Hematopoietic multipotent progenitor cell treated with erythropoietin and hydrocortisone succinate and interleukin-3 and kit ligand, for 15 days (in vitro differentiated cells): ENCODE measurements at regions not wholly inside any gene's neighbourhood (a gene's known extent, or its start where the extent isn't known, plus 50 kb on each side); places are given as distances from the start of the nearest gene placed in this dataset.

Experiments used
- DNase-seq: peaks from one replicate; pipeline ENCODE4 v3.0.0-alpha.2; 2015; ENCODE audit warnings: low spot score

DNA sequence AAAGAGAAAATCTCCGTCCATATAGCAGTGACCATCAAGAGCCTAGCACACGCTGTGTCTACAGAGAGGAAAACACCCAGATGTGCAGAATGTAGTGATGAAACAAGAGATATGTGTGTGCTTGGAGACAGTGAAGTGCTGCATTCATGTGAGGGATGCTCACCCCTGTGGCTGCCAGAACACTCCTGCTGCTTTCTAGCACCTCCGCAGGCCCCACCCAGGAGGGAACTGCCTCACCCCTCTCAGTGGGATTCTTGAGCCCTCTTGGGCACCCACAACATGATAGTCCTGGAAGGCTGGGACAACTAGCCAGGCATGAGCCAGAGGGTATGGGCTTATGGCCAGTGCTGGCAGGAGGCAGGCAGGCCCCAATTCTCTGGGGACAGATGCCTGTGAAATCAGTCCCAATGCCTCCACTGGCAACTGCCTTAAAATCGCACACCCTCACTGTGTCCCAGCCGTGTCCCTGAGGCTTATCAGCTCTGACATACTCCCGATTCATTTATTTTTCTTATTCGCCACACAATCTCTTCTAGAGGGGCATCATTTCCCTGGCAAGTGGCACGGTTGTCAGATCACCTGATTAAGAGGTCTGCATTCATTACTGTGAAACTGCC lies 73.2 kb upstream of the FSTL4 start:
- DNase-seq: no peak

GRCh38 chr5:133683646-133684596 lies 71.6 kb upstream of the FSTL4 start:
- no peak for DNase-seq

DNA sequence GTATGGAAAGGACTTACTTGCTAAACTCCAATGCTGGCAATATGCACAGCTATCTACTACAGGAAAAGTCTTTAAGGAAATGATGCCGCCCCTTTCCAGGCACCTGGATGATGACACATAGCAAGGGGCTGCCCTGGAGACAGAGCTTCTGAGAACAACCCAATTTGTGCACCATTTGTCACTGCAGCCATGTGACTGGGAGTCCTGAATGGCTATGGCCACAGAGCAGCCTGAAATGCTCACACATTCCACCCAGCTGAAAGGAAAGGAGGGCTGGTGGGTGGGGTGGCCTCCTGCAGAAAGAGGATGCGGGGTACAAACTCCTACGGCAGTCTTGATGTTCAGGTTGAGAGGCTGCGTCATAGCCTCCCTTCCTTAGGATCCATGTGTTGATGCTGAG lies 70.1 kb upstream of the FSTL4 start:
- no peak for DNase-seq

DNA sequence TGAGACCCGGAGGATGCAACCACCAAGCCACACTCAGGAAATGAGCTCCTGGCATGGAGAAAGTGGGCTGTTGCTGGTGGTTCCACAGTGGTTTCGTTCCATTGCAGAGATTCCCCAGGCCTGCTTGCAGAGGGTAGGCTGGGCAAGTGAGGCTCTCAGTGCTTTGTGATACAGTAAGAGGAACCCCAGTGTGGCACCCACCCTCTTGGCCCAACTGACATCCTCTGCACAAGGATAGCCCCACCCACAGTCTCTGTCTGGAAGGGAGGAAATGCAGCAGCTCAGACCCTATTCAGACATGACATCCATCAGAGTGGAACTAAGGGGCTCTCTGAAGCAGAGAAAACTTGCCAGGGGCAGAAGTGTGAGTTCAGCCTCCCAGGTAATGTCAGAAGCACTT lies 69.6 kb upstream of the FSTL4 start:
- no peak for DNase-seq

- DNase-seq: no peak
These were observed 68.7 kb upstream of the FSTL4 start for GRCh38 chr5:133680830-133681565.

- no peak for DNase-seq
These were observed 67.2 kb upstream of the FSTL4 start for GRCh38 chr5:133679534-133679933.

- no peak for DNase-seq
These were observed 63.2 kb upstream of the FSTL4 start for GRCh38 chr5:133675376-133676154.

DNA sequence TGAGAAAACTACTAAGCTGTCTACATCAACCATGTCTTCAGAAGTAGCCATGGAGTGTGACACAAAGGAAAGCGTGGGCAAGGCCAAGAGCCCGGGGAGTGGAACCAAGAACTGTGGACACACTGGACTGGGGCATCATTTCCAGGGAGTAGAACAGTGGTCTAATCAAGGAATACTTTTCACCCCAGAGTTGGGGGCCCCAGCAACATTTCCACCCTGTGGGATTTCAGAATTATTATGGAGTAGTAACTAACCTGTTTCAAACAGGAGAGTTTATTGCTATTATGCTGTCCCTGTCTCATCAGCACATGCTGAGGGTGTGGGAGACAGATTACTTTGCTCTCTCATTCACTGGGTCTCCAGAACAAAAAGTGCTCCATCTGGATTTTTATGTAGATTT lies 58.0 kb upstream of the FSTL4 start:
- no peak for DNase-seq

GRCh38 chr5:133669472-133669871 lies 57.1 kb upstream of the FSTL4 start:
- DNase-seq: no peak

DNA sequence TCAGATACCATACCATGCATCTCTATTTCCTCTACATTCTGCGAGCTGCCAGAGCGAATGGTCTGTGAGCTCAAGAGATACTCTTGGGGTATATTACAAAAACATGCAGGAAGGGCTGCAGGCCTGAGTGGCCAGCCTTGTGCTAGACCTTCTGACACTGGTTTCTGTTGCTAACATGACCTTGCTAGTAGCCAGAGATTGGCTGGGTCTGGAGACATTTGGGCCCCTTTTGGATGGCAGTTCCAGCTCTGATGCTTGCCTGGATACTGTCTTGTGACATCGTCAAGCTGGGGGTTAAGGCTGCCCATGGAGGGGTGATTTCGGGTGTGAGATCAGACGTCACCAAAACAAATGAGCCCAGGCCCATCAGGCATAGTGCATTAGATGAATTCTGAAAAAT lies 56.1 kb upstream of the FSTL4 start:
- no peak for DNase-seq

- no peak for DNase-seq
These were observed 54.9 kb upstream of the FSTL4 start for GRCh38 chr5:133667217-133667616.

DNA sequence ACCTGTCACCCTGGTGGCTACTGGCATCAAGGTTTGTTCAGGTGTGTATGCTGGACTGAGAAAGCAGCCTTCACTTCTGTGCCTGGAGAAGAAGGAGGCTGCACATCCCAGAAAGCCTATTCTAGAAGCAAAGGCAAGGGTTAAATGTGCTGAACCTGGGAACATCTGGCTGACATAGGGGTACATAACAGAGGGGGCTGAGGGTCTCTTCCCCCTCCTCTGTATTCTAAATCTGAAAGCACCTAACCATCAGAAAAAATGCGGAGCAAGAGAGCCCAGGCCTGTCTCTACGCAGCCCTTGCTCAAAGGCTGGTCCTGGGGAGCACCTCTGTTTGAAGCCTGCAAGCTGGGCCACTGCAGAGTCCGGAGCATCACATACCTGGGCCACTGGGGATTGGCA lies 53.2 kb upstream of the FSTL4 start:
- no peak for DNase-seq

DNA sequence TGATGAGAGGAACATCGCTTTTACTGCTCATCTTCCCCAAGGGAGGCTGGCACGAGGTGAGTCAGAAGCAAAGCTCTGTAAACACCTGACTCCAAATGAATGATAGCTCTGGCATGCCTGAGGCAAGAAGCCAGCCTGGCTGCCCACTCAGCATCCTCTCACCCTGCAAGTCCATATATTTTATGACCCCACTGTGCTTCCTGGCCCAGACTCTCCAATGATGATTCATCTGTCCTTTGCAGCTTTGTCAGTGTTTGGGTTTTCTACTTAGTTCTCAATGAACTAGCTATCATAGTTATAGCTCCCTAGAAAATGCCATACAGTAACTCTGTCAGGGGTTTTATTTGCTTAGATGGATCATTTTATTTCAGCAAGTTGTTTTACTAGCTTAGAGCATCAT lies 52.1 kb upstream of the FSTL4 start:
- no peak for DNase-seq

DNA sequence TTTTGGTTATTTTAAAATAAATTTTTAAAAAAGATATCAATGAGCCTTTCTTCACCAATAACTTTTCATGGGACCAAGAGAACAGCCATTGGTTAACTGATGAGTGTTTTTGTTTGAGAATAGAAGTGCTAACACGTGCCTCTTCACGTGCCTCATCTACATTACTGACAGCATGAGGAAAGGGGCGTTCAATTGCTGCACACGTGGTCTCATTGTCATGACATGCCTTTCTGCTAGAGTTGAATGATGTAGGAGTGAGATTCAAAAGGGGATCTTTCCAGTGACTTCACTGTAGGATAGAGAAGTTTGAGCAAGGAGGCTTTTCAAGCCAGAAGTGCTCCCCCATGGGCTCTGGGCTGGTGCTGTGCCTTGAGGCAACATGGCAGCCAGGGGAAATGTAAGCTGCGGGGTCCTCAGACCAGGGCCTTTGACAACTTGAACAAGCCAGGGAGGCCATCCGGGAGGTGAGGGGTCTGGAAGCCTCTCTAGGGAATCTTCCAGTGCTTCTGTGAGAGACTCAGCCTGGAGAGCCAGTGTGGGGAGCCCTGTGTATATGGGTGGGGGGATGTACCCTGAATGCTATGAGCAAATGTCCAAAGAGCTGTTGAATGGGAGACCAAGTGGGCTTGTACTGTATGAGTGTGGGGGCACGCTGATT lies 51.2 kb upstream of the FSTL4 start:
- DNase-seq: no peak

- no peak for DNase-seq
These were observed 50.2 kb upstream of the FSTL4 start for GRCh38 chr5:133662578-133662977.
